Mesenchymal stem cell (in vitro differentiated cells and primary cell): ENCODE measurements at regions not wholly inside any gene's neighbourhood (a gene's known extent, or its start where the extent isn't known, plus 50 kb on each side); places are given as distances from the start of the nearest gene placed in this dataset.

ENCODE experiments used
- DNase-seq: peaks from one replicate; pipeline ENCODE4 v3.0.0-alpha.2; 2013
- H2AFZ ChIP-seq: one replicate; pipeline ENCODE4 v1.6.1; 2013; ENCODE audit warnings: low read depth, mild to moderate bottlenecking, control low read depth, inconsistent platforms, low read length, moderate library complexity
- H2AK5ac ChIP-seq: 2 replicates; pipeline ENCODE4 v1.6.1; 2013; ENCODE audit warnings: low read length, moderate library complexity, mild to moderate bottlenecking, inconsistent platforms; ENCODE audit not compliant: severe bottlenecking
- H2BK120ac ChIP-seq: one replicate; pipeline ENCODE4 v1.6.1; 2013; ENCODE audit warnings: low read depth, mild to moderate bottlenecking, inconsistent platforms, low read length, moderate library complexity
- H2BK12ac ChIP-seq, 2 experiments: one replicate each; pipeline ENCODE4 v1.6.1; 2013; ENCODE audit warnings: inconsistent platforms in 2 of 2, low read length in 2 of 2, mild to moderate bottlenecking in 2 of 2, moderate library complexity in 2 of 2, control low read depth in 1 of 2
- H2BK15ac ChIP-seq: one replicate; pipeline ENCODE4 v1.6.1; 2013; ENCODE audit warnings: mild to moderate bottlenecking, low read depth, inconsistent platforms; ENCODE audit not compliant: poor library complexity, severe bottlenecking
- H2BK5ac ChIP-seq: 2 replicates; pipeline ENCODE4 v1.6.1; 2013; ENCODE audit warnings: low read depth, mild to moderate bottlenecking, low read length, control low read depth, inconsistent platforms; ENCODE audit not compliant: poor library complexity, severe bottlenecking
- H3K14ac ChIP-seq, 2 experiments: one replicate each; pipeline ENCODE4 v1.6.1; 2013; ENCODE audit warnings: inconsistent platforms in 2 of 2, low read length in 2 of 2, control low read depth in 1 of 2, mild to moderate bottlenecking in 1 of 2, moderate library complexity in 1 of 2
- H3K18ac ChIP-seq, 2 experiments: one replicate each; pipeline ENCODE4 v1.6.1; 2013; ENCODE audit warnings: inconsistent platforms in 2 of 2, low read length in 2 of 2, control low read depth in 1 of 2, low read depth in 1 of 2, mild to moderate bottlenecking in 1 of 2
- H3K23ac ChIP-seq, 2 experiments: one replicate each; pipeline ENCODE4 v1.6.1; 2013; ENCODE audit warnings: inconsistent platforms in 2 of 2, low read length in 2 of 2, mild to moderate bottlenecking in 2 of 2, moderate library complexity in 2 of 2, control low read depth in 1 of 2
- H3K27ac ChIP-seq: 2 replicates; pipeline ENCODE4 v1.5.1; 2013; ENCODE audit warnings: mild to moderate bottlenecking, moderate library complexity, low read length, control low read depth, inconsistent platforms; ENCODE audit not compliant: poor library complexity, severe bottlenecking
- H3K27me3 ChIP-seq, 2 experiments: 2 replicates each; pipeline versions ENCODE4 v1.6.1 to v1.7.0; 2013; ENCODE audit warnings: low read length in 2 of 2, mild to moderate bottlenecking in 2 of 2, moderate library complexity in 2 of 2, control low read depth in 1 of 2, inconsistent platforms in 1 of 2; ENCODE audit not compliant: control insufficient read depth in 1 of 2, insufficient read depth in 1 of 2
- H3K36me3 ChIP-seq, 2 experiments: 2 replicates each; pipeline versions ENCODE4 v1.6.1 to v1.7.0; 2013; ENCODE audit warnings: low read length in 2 of 2, control low read depth in 1 of 2, inconsistent platforms in 1 of 2, low read depth in 1 of 2, mild to moderate bottlenecking in 1 of 2; ENCODE audit not compliant: insufficient read depth in 2 of 2, control insufficient read depth in 1 of 2
- H3K4ac ChIP-seq, 2 experiments: one replicate each; pipeline ENCODE4 v1.6.1; 2013; ENCODE audit warnings: inconsistent platforms in 2 of 2, low read length in 2 of 2, mild to moderate bottlenecking in 2 of 2, moderate library complexity in 2 of 2, control low read depth in 1 of 2, low read depth in 1 of 2
- H3K4me1 ChIP-seq: 2 replicates; pipeline ENCODE4 v1.6.1; 2013; ENCODE audit warnings: low read depth, low read length, control low read depth; ENCODE audit not compliant: control insufficient read depth, insufficient read depth
- H3K4me2 ChIP-seq: 2 replicates; pipeline ENCODE4 v1.6.1; 2013; ENCODE audit warnings: low read length, mild to moderate bottlenecking, inconsistent platforms; ENCODE audit not compliant: poor library complexity, severe bottlenecking
- H3K4me3 ChIP-seq, 2 experiments: 2 replicates each; pipeline versions ENCODE4 v1.5.1 to v1.7.0; 2013; ENCODE audit warnings: low read length in 2 of 2, mild to moderate bottlenecking in 2 of 2, control low read depth in 1 of 2, low read depth in 1 of 2; ENCODE audit not compliant: insufficient read depth in 1 of 2
- H3K79me1 ChIP-seq: replicated peaks from 2 replicates; pipeline ENCODE4 v1.6.1; 2013; ENCODE audit warnings: mild to moderate bottlenecking, control low read depth, low read length, inconsistent platforms; ENCODE audit not compliant: poor library complexity, severe bottlenecking
- H3K9ac ChIP-seq: 2 replicates; pipeline ENCODE4 v1.7.0; 2013; ENCODE audit warnings: mild to moderate bottlenecking, low read length, moderate library complexity
- H3K9me3 ChIP-seq: 2 replicates; pipeline ENCODE4 v1.7.0; 2013; ENCODE audit warnings: mild to moderate bottlenecking, low read length; ENCODE audit not compliant: control insufficient read depth
- H4K8ac ChIP-seq: one replicate; pipeline ENCODE4 v1.6.1; 2013; ENCODE audit warnings: inconsistent platforms, mild to moderate bottlenecking, low read length, moderate library complexity
- H4K91ac ChIP-seq: one replicate; pipeline ENCODE4 v1.6.1; 2013; ENCODE audit warnings: mild to moderate bottlenecking, low read length, inconsistent platforms
- WGBS: methylation state at CpG from one replicate; pipeline ENCODE4 v1.1.7; 2013; ENCODE audit warnings: mixed read lengths; 5-methylcytosine and 5-hydroxymethylcytosine counted together

GRCh38 chr16:6966925-6967324 lies 365.7 kb upstream of the RBFOX1 start:
- Histone ChIP-seq H3K14ac (no peak overlapping the region), H2BK5ac (no peak overlapping the region), H3K27me3 (no peaks in the 10 kb centered on the region), H2BK120ac (no peak overlapping the region), H3K79me1 (no peaks in the 10 kb centered on the region), H3K27ac (no peak overlapping the region), H3K9ac (no peak overlapping the region), H3K23ac (no peak overlapping the region), H2AFZ (no peak overlapping the region), H2BK12ac (no peak overlapping the region), H3K9me3 (peaks cover 13% of the 10 kb centered on the region), H3K4me1 (no peaks in the 10 kb centered on the region), H3K36me3 (no peaks in the 10 kb centered on the region), H3K4me3 (no peak overlapping the region), H3K4ac (no peak overlapping the region), H4K91ac (no peak overlapping the region), H2AK5ac (no peak overlapping the region), H3K4me2 (no peak overlapping the region), H4K8ac (no peak overlapping the region), H3K18ac (no peak overlapping the region), H2BK15ac (no peak overlapping the region)
- WGBS: 50% methylated on average over 1 of the region's 1 CpG
- DNase-seq: no peak

- H3K14ac ChIP-seq: no peak overlapping the region
- no peak overlapping the region for H2BK120ac ChIP-seq
- no peak overlapping the region for H3K4me3 ChIP-seq
- 65% methylated on average over 5 of the region's 5 CpGs for WGBS
- no peaks in the 10 kb centered on the region for H3K79me1 ChIP-seq
- H3K18ac ChIP-seq: no peak overlapping the region
- no peaks in the 10 kb centered on the region for H3K27me3 ChIP-seq
- H3K23ac ChIP-seq: no peak overlapping the region
- no peaks in the 10 kb centered on the region for H3K4me1 ChIP-seq
- H3K9me3 ChIP-seq: peaks cover 5% of the 10 kb centered on the region
- H4K91ac ChIP-seq: no peak overlapping the region
- no peak overlapping the region for H3K9ac ChIP-seq
- no peak overlapping the region for H3K27ac ChIP-seq
- no peak overlapping the region for H2BK12ac ChIP-seq
- no peak overlapping the region for H3K4me2 ChIP-seq
- no peaks in the 10 kb centered on the region for H3K36me3 ChIP-seq
- no peak overlapping the region for H4K8ac ChIP-seq
- no peak overlapping the region for H3K4ac ChIP-seq
- no peak overlapping the region for H2AK5ac ChIP-seq
- H2AFZ ChIP-seq: no peak overlapping the region
- no peak overlapping the region for H2BK5ac ChIP-seq
- DNase-seq: no peak
- H2BK15ac ChIP-seq: no peak overlapping the region
Measured at GRCh38 chr16:6964679-6965078, 368.0 kb upstream of the RBFOX1 start.

- H3K4me3 ChIP-seq: no peak overlapping the region
- H2AFZ ChIP-seq: no peak overlapping the region
- no peak overlapping the region for H3K27ac ChIP-seq
- H4K8ac ChIP-seq: no peak overlapping the region
- no peaks in the 10 kb centered on the region for H3K79me1 ChIP-seq
- H2BK5ac ChIP-seq: no peak overlapping the region
- 14% methylated on average over 1 of the region's 3 CpGs for WGBS
- no peaks in the 10 kb centered on the region for H3K4me1 ChIP-seq
- no peaks in the 10 kb centered on the region for H3K36me3 ChIP-seq
- no peak overlapping the region for H2BK120ac ChIP-seq
- no peak overlapping the region for H4K91ac ChIP-seq
- no peak overlapping the region for H3K14ac ChIP-seq
- H3K9ac ChIP-seq: no peak overlapping the region
- no peak for DNase-seq
- no peak overlapping the region for H3K4me2 ChIP-seq
- H3K4ac ChIP-seq: no peak overlapping the region
- no peak overlapping the region for H2BK15ac ChIP-seq
- H2BK12ac ChIP-seq: no peak overlapping the region
- H3K18ac ChIP-seq: no peak overlapping the region
- no peaks in the 10 kb centered on the region for H3K27me3 ChIP-seq
- peaks cover 10% of the 10 kb centered on the region for H3K9me3 ChIP-seq
- no peak overlapping the region for H2AK5ac ChIP-seq
- no peak overlapping the region for H3K23ac ChIP-seq
Measured at GRCh38 chr16:6961704-6962103, 370.9 kb upstream of the RBFOX1 start.

DNA sequence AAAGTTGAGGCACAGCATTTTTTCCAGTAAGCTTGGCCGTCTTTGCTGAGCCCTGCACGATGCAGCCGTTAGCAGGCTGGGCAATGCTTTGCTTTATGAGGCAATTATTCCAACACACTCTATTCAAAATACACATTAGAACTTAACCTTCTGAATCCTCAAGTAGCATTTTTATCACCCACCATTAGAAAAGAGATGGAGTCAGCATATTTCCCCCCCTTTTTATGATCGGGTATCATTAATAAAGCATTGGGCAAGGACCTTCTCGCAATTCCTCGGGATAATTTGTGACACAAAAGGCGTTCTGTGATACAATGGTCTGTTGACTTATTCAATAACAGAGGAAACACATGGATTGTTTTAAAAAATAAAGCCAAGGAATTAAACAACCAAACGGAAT lies 374.5 kb upstream of the RBFOX1 start:
- Histone ChIP-seq H3K36me3 (no peaks in the 10 kb centered on the region), H3K4ac (no peak overlapping the region), H2BK5ac (no peak overlapping the region), H3K9me3 (peaks cover 10% of the 10 kb centered on the region), H3K79me1 (no peaks in the 10 kb centered on the region), H2BK12ac (no peak overlapping the region), H3K27me3 (no peaks in the 10 kb centered on the region), H3K18ac (no peak overlapping the region), H3K9ac (no peak overlapping the region), H2AK5ac (no peak overlapping the region), H3K4me1 (no peaks in the 10 kb centered on the region), H3K27ac (no peak overlapping the region), H3K4me3 (no peak overlapping the region), H3K4me2 (no peak overlapping the region), H4K8ac (no peak overlapping the region), H2BK15ac (no peak overlapping the region), H3K23ac (no peak overlapping the region), H2BK120ac (no peak overlapping the region), H3K14ac (no peak overlapping the region), H4K91ac (no peak overlapping the region), H2AFZ (no peak overlapping the region)
- no peak for DNase-seq
- WGBS: 90% methylated on average over 8 of the region's 8 CpGs
